ENCODE measurements at regions not wholly inside any gene's neighbourhood (a gene's known extent, or its start where the extent isn't known, plus 50 kb on each side); places are given as distances from the start of the nearest gene placed in this dataset.

DNA sequence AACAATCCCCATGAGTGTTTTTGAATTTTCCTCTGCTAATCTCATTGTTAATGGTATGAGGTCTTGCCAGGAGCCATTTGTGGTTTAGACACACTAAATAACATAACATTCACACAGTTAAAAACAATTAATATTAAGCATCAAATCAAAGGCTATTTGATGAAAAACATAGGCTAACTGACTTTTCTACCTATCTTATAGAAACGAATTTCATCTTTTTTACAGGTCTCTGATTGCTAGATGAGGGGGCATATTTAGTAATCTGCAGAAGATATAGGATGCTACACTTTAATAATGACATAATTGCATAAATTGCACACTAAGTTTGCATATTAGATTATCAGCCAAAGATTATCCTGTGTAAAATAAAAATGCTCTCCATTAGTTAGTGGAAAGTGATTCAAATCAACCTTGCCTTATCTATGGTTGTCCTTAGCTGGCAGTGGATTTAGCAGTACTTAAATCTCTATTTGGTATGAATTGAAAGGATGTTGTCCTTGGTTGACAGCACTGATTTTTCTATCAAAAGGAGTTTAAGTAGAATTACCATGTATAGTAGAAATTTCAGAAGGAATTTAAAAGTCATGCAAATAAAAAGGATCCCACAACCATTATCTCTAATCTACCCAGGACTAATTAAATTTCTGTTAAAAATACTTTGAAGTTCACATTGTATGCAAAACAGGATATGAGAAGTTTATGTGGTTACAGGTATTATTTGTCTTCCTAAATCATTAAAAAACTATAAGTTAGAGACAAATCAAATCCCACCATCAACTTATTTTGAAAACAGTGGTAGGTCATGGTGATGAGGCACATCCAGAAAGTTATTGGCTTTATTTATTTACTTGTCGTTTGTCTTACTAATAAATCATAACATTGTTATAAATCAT lies 50.6 kb upstream of the SPAG16 start:
- no peaks in the 10 kb centered on the region for H3K9me3 ChIP-seq
- TF ChIP-seq, protein P1, sequence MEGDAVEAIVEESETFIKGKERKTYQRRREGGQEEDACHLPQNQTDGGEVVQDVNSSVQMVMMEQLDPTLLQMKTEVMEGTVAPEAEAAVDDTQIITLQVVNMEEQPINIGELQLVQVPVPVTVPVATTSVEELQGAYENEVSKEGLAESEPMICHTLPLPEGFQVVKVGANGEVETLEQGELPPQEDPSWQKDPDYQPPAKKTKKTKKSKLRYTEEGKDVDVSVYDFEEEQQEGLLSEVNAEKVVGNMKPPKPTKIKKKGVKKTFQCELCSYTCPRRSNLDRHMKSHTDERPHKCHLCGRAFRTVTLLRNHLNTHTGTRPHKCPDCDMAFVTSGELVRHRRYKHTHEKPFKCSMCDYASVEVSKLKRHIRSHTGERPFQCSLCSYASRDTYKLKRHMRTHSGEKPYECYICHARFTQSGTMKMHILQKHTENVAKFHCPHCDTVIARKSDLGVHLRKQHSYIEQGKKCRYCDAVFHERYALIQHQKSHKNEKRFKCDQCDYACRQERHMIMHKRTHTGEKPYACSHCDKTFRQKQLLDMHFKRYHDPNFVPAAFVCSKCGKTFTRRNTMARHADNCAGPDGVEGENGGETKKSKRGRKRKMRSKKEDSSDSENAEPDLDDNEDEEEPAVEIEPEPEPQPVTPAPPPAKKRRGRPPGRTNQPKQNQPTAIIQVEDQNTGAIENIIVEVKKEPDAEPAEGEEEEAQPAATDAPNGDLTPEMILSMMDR (IDR thresholded peaks at IDR 0.05): no peak
- TF ChIP-seq POLR2A (IDR thresholded peaks at IDR 0.05): no peak
- DNase-seq: no peak
- 68 to 69% methylated on average over 2 of the region's 2 CpGs for WGBS, 2 donors
- no peak overlapping the region for H3K4me3 ChIP-seq (replicated peaks in 1 of 3)
- intact Hi-C loops (cut with DNase I): no loop called here
- no peak overlapping the region for H3K27ac ChIP-seq
- no peaks in the 10 kb centered on the region for H3K27me3 ChIP-seq
- peaks cover 13 to 20% of the 10 kb centered on the region in 2 donors for H3K4me1 ChIP-seq
- no peaks in the 10 kb centered on the region for H3K36me3 ChIP-seq

All from thyroid gland (tissue), 4 donors.